ENCODE measurements at regions not wholly inside any gene's neighbourhood (a gene's known extent, or its start where the extent isn't known, plus 50 kb on each side); places are given as distances from the start of the nearest gene placed in this dataset.

DNA sequence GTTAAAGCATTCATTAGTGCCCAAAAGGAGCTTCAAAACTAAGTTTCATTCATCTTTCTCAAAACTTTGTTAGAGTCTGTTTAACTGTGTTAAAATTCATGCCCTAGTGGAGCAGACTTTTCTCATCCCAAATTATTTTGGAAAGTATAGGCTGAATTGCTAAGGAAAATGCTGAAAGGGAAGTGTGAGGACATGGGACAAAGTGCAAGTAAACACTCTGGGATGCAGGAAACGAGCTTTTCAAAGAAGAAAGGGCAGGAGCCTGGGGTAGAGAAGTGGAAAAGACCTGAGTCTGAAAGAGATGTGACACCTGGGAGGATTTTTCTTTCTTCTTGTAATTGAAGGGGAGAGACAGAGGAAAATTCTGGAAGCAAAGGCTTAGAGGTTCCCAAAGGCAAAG is 93.1 kb upstream of the ANKRD1 start:
- H3K4me3 ChIP-seq (ENCODE audit: low read depth, low read length, poor library complexity, severe bottlenecking) = no peak overlapping the region
- intact Hi-C loops (cut with micrococcal nuclease; ENCODE audit: unreplicated experiment) = no loop called here
- POLR2A ChIA-PET (ENCODE audit: low non-redundant PET) = no interaction called here
- peaks cover 26% of the 10 kb centered on the region for H3K27me3 ChIP-seq (replicated peaks; ENCODE audit: insufficient read depth, low read depth, low read length, poor library complexity)
- no peak for TF ChIP-seq EZH2 (IDR thresholded peaks at IDR 0.05; ENCODE audit: borderline replicate concordance, low read depth, low read length, poor library complexity, severe bottlenecking)
- TF ChIP-seq, protein P1, sequence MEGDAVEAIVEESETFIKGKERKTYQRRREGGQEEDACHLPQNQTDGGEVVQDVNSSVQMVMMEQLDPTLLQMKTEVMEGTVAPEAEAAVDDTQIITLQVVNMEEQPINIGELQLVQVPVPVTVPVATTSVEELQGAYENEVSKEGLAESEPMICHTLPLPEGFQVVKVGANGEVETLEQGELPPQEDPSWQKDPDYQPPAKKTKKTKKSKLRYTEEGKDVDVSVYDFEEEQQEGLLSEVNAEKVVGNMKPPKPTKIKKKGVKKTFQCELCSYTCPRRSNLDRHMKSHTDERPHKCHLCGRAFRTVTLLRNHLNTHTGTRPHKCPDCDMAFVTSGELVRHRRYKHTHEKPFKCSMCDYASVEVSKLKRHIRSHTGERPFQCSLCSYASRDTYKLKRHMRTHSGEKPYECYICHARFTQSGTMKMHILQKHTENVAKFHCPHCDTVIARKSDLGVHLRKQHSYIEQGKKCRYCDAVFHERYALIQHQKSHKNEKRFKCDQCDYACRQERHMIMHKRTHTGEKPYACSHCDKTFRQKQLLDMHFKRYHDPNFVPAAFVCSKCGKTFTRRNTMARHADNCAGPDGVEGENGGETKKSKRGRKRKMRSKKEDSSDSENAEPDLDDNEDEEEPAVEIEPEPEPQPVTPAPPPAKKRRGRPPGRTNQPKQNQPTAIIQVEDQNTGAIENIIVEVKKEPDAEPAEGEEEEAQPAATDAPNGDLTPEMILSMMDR (conservative IDR thresholded peaks at IDR 0.05; ENCODE audit: low read depth, low read length) = no peak
- no peak for DNase-seq (ENCODE audit: low spot score)
- no peak overlapping the region for H3K27ac ChIP-seq (ENCODE audit: low read depth, low read length, poor library complexity, severe bottlenecking)
- CTCF ChIA-PET = no interaction called here
- no peaks in the 10 kb centered on the region for H3K36me3 ChIP-seq (ENCODE audit: insufficient read depth, low read length, poor library complexity, severe bottlenecking)
- no peaks in the 10 kb centered on the region for H3K9me3 ChIP-seq (ENCODE audit: low read depth, low read length, poor library complexity, severe bottlenecking)
- H3K4me1 ChIP-seq (ENCODE audit: insufficient read depth, low read length, poor library complexity, severe bottlenecking) = no peaks in the 10 kb centered on the region
- BruUV-seq (replicated peaks) = no TSS peak

DNA sequence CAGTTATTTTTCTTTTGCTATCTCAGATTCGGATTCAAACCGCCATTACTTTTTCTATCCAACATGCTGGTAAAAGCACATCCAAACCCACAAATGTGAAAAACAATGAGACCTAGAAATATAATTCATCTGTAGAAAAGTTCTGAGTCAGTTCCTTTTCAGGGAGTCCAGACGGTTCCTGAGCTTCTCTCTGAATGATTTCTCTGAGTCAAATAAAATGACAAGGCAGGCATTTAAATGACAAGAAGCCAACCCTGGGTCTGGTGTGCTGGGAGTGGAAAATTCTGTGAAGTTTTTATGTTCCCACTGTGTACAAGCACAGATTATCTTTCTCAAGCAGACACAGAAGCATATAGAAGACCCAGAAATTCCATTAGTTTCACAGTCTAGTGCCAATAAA is 96.3 kb upstream of the ANKRD1 start:
- intact Hi-C loops (cut with micrococcal nuclease; ENCODE audit: unreplicated experiment) = no loop called here
- Histone ChIP-seq H3K4me3 (ENCODE audit: low read depth, low read length, poor library complexity, severe bottlenecking) (no peak overlapping the region), H3K27ac (ENCODE audit: low read depth, low read length, poor library complexity, severe bottlenecking) (no peak overlapping the region), H3K36me3 (ENCODE audit: insufficient read depth, low read length, poor library complexity, severe bottlenecking) (no peaks in the 10 kb centered on the region), H3K27me3 (replicated peaks; ENCODE audit: insufficient read depth, low read depth, low read length, poor library complexity) (peaks cover 29% of the 10 kb centered on the region), H3K9me3 (ENCODE audit: low read depth, low read length, poor library complexity, severe bottlenecking) (no peaks in the 10 kb centered on the region), H3K4me1 (ENCODE audit: insufficient read depth, low read length, poor library complexity, severe bottlenecking) (no peaks in the 10 kb centered on the region)
- POLR2A ChIA-PET (ENCODE audit: low non-redundant PET) = no interaction called here
- no peak for TF ChIP-seq EZH2 (IDR thresholded peaks at IDR 0.05; ENCODE audit: borderline replicate concordance, low read depth, low read length, poor library complexity, severe bottlenecking)
- TF ChIP-seq, protein P1 (conservative IDR thresholded peaks at IDR 0.05; ENCODE audit: low read depth, low read length) = no peak
- CTCF ChIA-PET = no interaction called here
- BruUV-seq (replicated peaks) = no TSS peak
- no peak for DNase-seq (ENCODE audit: low spot score)

DNA sequence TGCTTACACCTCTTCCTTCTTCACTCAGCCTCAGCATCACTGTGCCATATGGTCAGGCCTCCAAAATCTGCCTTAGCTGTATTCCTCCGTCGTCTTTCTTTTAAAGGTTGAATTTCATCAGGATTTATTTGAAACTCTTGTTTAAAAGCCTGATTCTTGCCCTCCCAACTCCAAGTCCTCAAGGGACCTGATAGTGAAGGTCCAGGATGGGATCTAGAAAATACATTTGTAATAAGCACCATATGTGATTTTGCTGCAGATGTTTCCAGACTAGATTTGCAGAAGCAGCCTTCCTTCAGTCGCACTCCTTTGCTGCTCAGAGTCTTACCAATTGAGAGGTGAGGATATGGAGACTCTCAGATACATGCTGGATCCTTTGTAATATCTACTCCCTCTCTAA is 101.0 kb upstream of the ANKRD1 start:
- no TSS peak for BruUV-seq (replicated peaks)
- DNase-seq (ENCODE audit: low spot score) = no peak
- ChIA-PET CTCF (no interaction called here), POLR2A (ENCODE audit: low non-redundant PET) (no interaction called here)
- peaks cover 24% of the 10 kb centered on the region for H3K27me3 ChIP-seq (replicated peaks; ENCODE audit: insufficient read depth, low read depth, low read length, poor library complexity)
- H3K36me3 ChIP-seq (ENCODE audit: insufficient read depth, low read length, poor library complexity, severe bottlenecking) = no peaks in the 10 kb centered on the region
- H3K9me3 ChIP-seq (ENCODE audit: low read depth, low read length, poor library complexity, severe bottlenecking) = no peaks in the 10 kb centered on the region
- TF ChIP-seq, protein P1 (conservative IDR thresholded peaks at IDR 0.05; ENCODE audit: low read depth, low read length) = no peak
- TF ChIP-seq EZH2 (IDR thresholded peaks at IDR 0.05; ENCODE audit: borderline replicate concordance, low read depth, low read length, poor library complexity, severe bottlenecking) = no peak
- intact Hi-C loops (cut with micrococcal nuclease; ENCODE audit: unreplicated experiment) = no loop called here
- H3K4me1 ChIP-seq (ENCODE audit: insufficient read depth, low read length, poor library complexity, severe bottlenecking) = no peaks in the 10 kb centered on the region
- no peak overlapping the region for H3K27ac ChIP-seq (ENCODE audit: low read depth, low read length, poor library complexity, severe bottlenecking)
- H3K4me3 ChIP-seq (ENCODE audit: low read depth, low read length, poor library complexity, severe bottlenecking) = no peak overlapping the region

Data from A673 (cell line).